ENCODE measurements at regions not wholly inside any gene's neighbourhood (a gene's known extent, or its start where the extent isn't known, plus 50 kb on each side); places are given as distances from the start of the nearest gene placed in this dataset.
A peak's percentile ranks its signal among the peaks of the same experiment; 100 is the strongest.

DNA sequence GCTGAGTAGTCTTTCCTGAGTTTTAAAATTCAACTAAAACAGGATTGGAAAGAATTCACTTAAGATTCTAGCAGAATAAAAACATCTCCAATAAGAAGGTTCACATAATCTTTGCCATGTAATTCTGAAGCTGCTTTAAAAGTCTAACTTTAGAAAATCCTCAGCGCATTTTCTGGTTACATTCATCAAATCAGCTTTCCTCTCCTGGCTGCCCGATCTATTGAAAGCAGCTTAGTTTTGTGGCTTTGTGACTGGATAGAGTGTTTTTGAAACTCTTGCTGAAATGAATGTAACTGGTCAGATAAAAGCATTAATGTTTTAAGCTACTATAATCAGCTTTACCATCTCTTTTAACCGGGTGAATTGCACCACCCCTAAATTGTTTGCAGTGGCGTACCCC is 66.8 kb downstream of the DOP1B start:
- TF ChIP-seq SAFB (IDR thresholded peaks at IDR 0.05; ENCODE audit: borderline replicate concordance, low read depth, low read length) (no peak), HMG20A (CRISPR knock-in tag; conservative IDR thresholded peaks at IDR 0.05) (no peak)
- TF ChIP-seq, protein P1, sequence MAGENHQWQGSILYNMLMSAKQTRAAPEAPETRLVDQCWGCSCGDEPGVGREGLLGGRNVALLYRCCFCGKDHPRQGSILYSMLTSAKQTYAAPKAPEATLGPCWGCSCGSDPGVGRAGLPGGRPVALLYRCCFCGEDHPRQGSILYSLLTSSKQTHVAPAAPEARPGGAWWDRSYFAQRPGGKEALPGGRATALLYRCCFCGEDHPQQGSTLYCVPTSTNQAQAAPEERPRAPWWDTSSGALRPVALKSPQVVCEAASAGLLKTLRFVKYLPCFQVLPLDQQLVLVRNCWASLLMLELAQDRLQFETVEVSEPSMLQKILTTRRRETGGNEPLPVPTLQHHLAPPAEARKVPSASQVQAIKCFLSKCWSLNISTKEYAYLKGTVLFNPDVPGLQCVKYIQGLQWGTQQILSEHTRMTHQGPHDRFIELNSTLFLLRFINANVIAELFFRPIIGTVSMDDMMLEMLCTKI (IDR thresholded peaks at IDR 0.05; ENCODE audit: partially characterized antibody): no peak
- Histone ChIP-seq H3K36me3 (ENCODE audit: control insufficient read depth, insufficient read depth, low read length) (no peaks in the 10 kb centered on the region), H2AFZ (ENCODE audit: low read depth, low read length) (no peak overlapping the region), H3K27me3 (ENCODE audit: control insufficient read depth in 2 of 2, insufficient read depth in 2 of 2, low read length in 2 of 2) (peaks cover 24 to 55% of the 10 kb centered on the region in 2 experiments; a peak in 4 of 5 replicates), H3K9me3 (replicated peaks; ENCODE audit: control insufficient read depth, insufficient read depth, low read depth, low read length) (no peaks in the 10 kb centered on the region), H3K27ac (ENCODE audit: extremely low read depth, low read depth, low read length) (no peak overlapping the region), H3K4me1 (replicated peaks in 1 of 2; ENCODE audit: control insufficient read depth in 2 of 2, insufficient read depth in 2 of 2, low read length in 2 of 2) (no peaks in the 10 kb centered on the region), H3K9ac (ENCODE audit: insufficient read depth in 1 of 2, low read depth in 2 of 2, low read length in 2 of 2) (no peak overlapping the region), H3K4me2 (ENCODE audit: insufficient read depth, low read length) (no peak overlapping the region), H3K9me1 (ENCODE audit: control insufficient read depth, insufficient read depth, low read length) (no peaks in the 10 kb centered on the region), H3K4me3 (no peak overlapping the region), H3K79me2 (ENCODE audit: control insufficient read depth, insufficient read depth, low read length) (no peaks in the 10 kb centered on the region), H4K20me1 (replicated peaks; ENCODE audit: control insufficient read depth, insufficient read depth, low read length) (no peaks in the 10 kb centered on the region; the same call in 1 of the 2 replicates)
- ChIA-PET CTCF (ENCODE audit: low intra/inter-chr PET ratio) (interaction anchor here (0.6 kb wide), 1 partner anchor 9 kb away, joined by 4 read pairs; no protein-coding TSS in a partner anchor), POLR2A (interaction anchor here (1.1 to 1.7 kb wide), 2 partner anchors 9 to 23 kb away, joined by 3 to 5 read pairs; no protein-coding TSS in a partner anchor)
- 2% methylated on average over 4 of the region's 4 CpGs for WGBS (ENCODE audit: insufficient coverage, low coverage, missing lambda C conversion rate)
- no peak for DNase-seq (ENCODE audit: extremely low read depth in 1 of 4, low spot score in 3 of 4)
- BruUV-seq (replicated peaks): no TSS peak
- no peak for ATAC-seq
- peak; percentile 19 for FAIRE-seq
- in situ Hi-C loops (cut with MboI): no loop called here
- intact Hi-C loops (cut with micrococcal nuclease): no loop called here

DNA sequence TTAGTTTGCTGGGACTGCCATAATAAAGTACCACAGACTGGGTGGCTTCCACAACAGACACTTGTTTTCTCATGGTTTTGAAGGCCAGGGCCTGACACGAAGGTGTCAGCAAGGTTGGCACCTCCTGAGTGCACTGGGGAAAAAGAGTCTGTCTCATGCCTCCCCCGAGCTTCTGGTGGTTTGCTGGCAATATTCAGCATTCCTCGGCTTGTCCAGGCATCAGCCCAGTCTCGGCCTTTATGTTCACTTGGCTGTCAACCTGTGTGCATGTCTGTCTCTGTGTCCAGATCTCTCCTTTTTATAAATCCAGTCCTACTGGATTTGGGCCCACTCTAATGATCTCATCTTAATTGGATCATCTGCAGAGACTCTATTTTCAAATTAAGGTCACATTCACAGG is 72.6 kb downstream of the DOP1B start:
- TF ChIP-seq, protein P2, sequence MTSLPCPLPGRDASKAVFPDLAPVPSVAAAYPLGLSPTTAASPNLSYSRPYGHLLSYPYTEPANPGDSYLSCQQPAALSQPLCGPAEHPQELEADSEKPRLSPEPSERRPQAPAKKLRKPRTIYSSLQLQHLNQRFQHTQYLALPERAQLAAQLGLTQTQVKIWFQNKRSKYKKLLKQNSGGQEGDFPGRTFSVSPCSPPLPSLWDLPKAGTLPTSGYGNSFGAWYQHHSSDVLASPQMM (CRISPR knock-in tag; IDR thresholded peaks at IDR 0.05): no peak
- TF ChIP-seq, protein P3, sequence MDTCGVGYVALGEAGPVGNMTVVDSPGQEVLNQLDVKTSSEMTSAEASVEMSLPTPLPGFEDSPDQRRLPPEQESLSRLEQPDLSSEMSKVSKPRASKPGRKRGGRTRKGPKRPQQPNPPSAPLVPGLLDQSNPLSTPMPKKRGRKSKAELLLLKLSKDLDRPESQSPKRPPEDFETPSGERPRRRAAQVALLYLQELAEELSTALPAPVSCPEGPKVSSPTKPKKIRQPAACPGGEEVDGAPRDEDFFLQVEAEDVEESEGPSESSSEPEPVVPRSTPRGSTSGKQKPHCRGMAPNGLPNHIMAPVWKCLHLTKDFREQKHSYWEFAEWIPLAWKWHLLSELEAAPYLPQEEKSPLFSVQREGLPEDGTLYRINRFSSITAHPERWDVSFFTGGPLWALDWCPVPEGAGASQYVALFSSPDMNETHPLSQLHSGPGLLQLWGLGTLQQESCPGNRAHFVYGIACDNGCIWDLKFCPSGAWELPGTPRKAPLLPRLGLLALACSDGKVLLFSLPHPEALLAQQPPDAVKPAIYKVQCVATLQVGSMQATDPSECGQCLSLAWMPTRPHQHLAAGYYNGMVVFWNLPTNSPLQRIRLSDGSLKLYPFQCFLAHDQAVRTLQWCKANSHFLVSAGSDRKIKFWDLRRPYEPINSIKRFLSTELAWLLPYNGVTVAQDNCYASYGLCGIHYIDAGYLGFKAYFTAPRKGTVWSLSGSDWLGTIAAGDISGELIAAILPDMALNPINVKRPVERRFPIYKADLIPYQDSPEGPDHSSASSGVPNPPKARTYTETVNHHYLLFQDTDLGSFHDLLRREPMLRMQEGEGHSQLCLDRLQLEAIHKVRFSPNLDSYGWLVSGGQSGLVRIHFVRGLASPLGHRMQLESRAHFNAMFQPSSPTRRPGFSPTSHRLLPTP (IDR thresholded peaks at IDR 0.05; ENCODE audit: borderline replicate concordance, extremely low read depth, insufficient read length): no peak
- Histone ChIP-seq H3K79me2 (ENCODE audit: control insufficient read depth, insufficient read depth, low read length) (no peaks in the 10 kb centered on the region), H2AFZ (ENCODE audit: low read depth, low read length) (no peak overlapping the region), H4K20me1 (replicated peaks; ENCODE audit: control insufficient read depth, insufficient read depth, low read length) (peaks cover 3% of the 10 kb centered on the region; the same call in 1 of the 2 replicates), H3K36me3 (ENCODE audit: control insufficient read depth, insufficient read depth, low read length) (no peaks in the 10 kb centered on the region), H3K4me3 (no peak overlapping the region), H3K9ac (ENCODE audit: insufficient read depth in 1 of 2, low read depth in 2 of 2, low read length in 2 of 2) (no peak overlapping the region), H3K27ac (ENCODE audit: extremely low read depth, low read depth, low read length) (no peak overlapping the region), H3K4me2 (ENCODE audit: insufficient read depth, low read length) (no peak overlapping the region), H3K9me3 (replicated peaks; ENCODE audit: control insufficient read depth, insufficient read depth, low read depth, low read length) (no peaks in the 10 kb centered on the region), H3K4me1 (replicated peaks in 1 of 2; ENCODE audit: control insufficient read depth in 2 of 2, insufficient read depth in 2 of 2, low read length in 2 of 2) (no peaks in the 10 kb centered on the region), H3K9me1 (ENCODE audit: control insufficient read depth, insufficient read depth, low read length) (no peaks in the 10 kb centered on the region), H3K27me3 (ENCODE audit: control insufficient read depth in 2 of 2, insufficient read depth in 2 of 2, low read length in 2 of 2) (peaks cover 41 to 64% of the 10 kb centered on the region in 2 experiments)
- ChIA-PET CTCF (ENCODE audit: low intra/inter-chr PET ratio) (no interaction called here), POLR2A (interaction anchor here (0.7 kb wide), 1 partner anchor 15 kb away, joined by 3 read pairs; no protein-coding TSS in a partner anchor)
- intact Hi-C loops (cut with micrococcal nuclease) (no loop called here), in situ Hi-C loops (cut with MboI) (no loop called here)
- no peak for ATAC-seq
- 5% methylated on average over 4 of the region's 4 CpGs for WGBS (ENCODE audit: insufficient coverage, low coverage, missing lambda C conversion rate)
- FAIRE-seq: no peak
- BruUV-seq (replicated peaks): no TSS peak
- no peak for DNase-seq (ENCODE audit: extremely low read depth in 1 of 4, low spot score in 3 of 4)

Data from K562 (cell line).